NOMO-1 (cell line): ENCODE measurements at regions not wholly inside any gene's neighbourhood (a gene's known extent, or its start where the extent isn't known, plus 50 kb on each side); places are given as distances from the start of the nearest gene placed in this dataset.

Experiments
- DNase-seq, 2 experiments: peaks; one replicate each; lab custom pipeline; 2025; ENCODE audit not compliant: unreplicated experiment in 2 of 2; lab: John Stamatoyannopoulos, UW

- DNase-seq, result no peak
Observed at GRCh38 chr11:26837154-26837553, 115.3 kb upstream of the SLC5A12 start.

GRCh38 chr11:26839911-26840698 is 118.2 kb upstream of the SLC5A12 start:
- DNase-seq, result no peak

- DNase-seq, result no peak
Observed at GRCh38 chr11:26841818-26842473, 120.1 kb upstream of the SLC5A12 start.

- no peak for DNase-seq
Observed at GRCh38 chr11:26842478-26843282, 120.8 kb upstream of the SLC5A12 start.

GRCh38 chr11:26843539-26843938 is 121.7 kb upstream of the SLC5A12 start:
- DNase-seq, result no peak

GRCh38 chr11:26844963-26845362 is 123.1 kb upstream of the SLC5A12 start:
- no peak for DNase-seq

- no peak for DNase-seq
Observed at GRCh38 chr11:26846227-26846626, 124.4 kb upstream of the SLC5A12 start.

GRCh38 chr11:26847459-26847858 is 125.6 kb upstream of the SLC5A12 start:
- no peak for DNase-seq

- no peak for DNase-seq
Observed at GRCh38 chr11:26847977-26848376, 126.1 kb upstream of the SLC5A12 start.

- no peak for DNase-seq
Observed at GRCh38 chr11:26849036-26849435, 127.2 kb upstream of the SLC5A12 start.

- DNase-seq, result no peak
Observed at GRCh38 chr11:26851291-26851690, 129.4 kb upstream of the SLC5A12 start.

GRCh38 chr11:26851696-26852095 is 129.8 kb upstream of the SLC5A12 start:
- DNase-seq, result no peak

GRCh38 chr11:26858098-26858497 is 135.8 kb upstream of the FIBIN start:
- DNase-seq, result no peak

GRCh38 chr11:26859416-26859815 is 134.5 kb upstream of the FIBIN start:
- no peak for DNase-seq

- no peak for DNase-seq
Observed at GRCh38 chr11:26860091-26860780, 133.7 kb upstream of the FIBIN start.

- no peak for DNase-seq
Observed at GRCh38 chr11:26860895-26861294, 133.0 kb upstream of the FIBIN start.

- no peak for DNase-seq
Observed at GRCh38 chr11:26862801-26863200, 131.1 kb upstream of the FIBIN start.

GRCh38 chr11:26865703-26866102 is 128.2 kb upstream of the FIBIN start:
- no peak for DNase-seq

- no peak for DNase-seq
Observed at GRCh38 chr11:26867286-26867685, 126.6 kb upstream of the FIBIN start.

- DNase-seq, result no peak
Observed at GRCh38 chr11:26878959-26879581, 114.8 kb upstream of the FIBIN start.
